Epithelial cell of esophagus (primary cell): ENCODE measurements at regions not wholly inside any gene's neighbourhood (a gene's known extent, or its start where the extent isn't known, plus 50 kb on each side); places are given as distances from the start of the nearest gene placed in this dataset.
A peak's percentile ranks its signal among the peaks of the same experiment; 100 is the strongest.

Source experiments
- DNase-seq: peaks from one replicate; pipeline ENCODE4 v3.0.0; 2010; ENCODE audit warnings: low read depth
- H3K4me3 ChIP-seq: 2 replicates; pipeline ENCODE4 v1.5.1; 2011; ENCODE audit warnings: mild to moderate bottlenecking, low read length, control low read depth
- TF ChIP-seq, protein P1 (sequence below): IDR thresholded peaks from 2 replicates; pipeline ENCODE4 v1.5.1; 2011; ENCODE audit warnings: low read depth, mild to moderate bottlenecking, low read length, control low read depth, inconsistent platforms; ENCODE audit not compliant: insufficient read depth; ENCODE audit errors: missing control alignments

DNA sequence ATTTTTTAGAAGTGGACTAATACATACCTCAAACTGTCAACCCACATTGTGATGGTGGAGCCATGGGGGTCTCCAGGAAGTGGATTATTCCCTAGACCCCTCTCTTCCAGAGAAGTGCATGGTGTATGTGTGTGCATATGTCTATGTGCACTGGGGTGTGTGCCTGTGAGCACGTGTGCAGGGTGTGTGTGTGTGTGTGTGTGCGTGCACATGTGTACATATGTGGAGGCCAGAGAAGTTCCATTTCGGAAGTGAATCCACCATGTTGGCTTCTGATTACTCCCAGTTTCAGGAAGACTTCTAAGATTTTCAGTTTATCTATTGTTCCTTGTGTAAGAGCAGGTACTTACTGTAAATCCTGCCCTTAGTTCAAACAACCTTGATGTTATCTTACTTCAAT is 208.5 kb upstream of the SULF2 start:
- DNase-seq: no peak
- TF ChIP-seq, protein P1, sequence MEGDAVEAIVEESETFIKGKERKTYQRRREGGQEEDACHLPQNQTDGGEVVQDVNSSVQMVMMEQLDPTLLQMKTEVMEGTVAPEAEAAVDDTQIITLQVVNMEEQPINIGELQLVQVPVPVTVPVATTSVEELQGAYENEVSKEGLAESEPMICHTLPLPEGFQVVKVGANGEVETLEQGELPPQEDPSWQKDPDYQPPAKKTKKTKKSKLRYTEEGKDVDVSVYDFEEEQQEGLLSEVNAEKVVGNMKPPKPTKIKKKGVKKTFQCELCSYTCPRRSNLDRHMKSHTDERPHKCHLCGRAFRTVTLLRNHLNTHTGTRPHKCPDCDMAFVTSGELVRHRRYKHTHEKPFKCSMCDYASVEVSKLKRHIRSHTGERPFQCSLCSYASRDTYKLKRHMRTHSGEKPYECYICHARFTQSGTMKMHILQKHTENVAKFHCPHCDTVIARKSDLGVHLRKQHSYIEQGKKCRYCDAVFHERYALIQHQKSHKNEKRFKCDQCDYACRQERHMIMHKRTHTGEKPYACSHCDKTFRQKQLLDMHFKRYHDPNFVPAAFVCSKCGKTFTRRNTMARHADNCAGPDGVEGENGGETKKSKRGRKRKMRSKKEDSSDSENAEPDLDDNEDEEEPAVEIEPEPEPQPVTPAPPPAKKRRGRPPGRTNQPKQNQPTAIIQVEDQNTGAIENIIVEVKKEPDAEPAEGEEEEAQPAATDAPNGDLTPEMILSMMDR: no peak

GRCh38 chr20:47993035-47993755 is 207.9 kb upstream of the SULF2 start:
- peak; percentile 70 for DNase-seq
- no peak overlapping the region for H3K4me3 ChIP-seq
- TF ChIP-seq, protein P1: no peak

More for the DNA sequence above, 208.5 kb upstream of the SULF2 start:
- no peak overlapping the region for H3K4me3 ChIP-seq

- TF ChIP-seq, protein P1: no peak
- no peak overlapping the region for H3K4me3 ChIP-seq
- no peak for DNase-seq
These were observed 206.7 kb upstream of the SULF2 start for GRCh38 chr20:47991875-47992488.

DNA sequence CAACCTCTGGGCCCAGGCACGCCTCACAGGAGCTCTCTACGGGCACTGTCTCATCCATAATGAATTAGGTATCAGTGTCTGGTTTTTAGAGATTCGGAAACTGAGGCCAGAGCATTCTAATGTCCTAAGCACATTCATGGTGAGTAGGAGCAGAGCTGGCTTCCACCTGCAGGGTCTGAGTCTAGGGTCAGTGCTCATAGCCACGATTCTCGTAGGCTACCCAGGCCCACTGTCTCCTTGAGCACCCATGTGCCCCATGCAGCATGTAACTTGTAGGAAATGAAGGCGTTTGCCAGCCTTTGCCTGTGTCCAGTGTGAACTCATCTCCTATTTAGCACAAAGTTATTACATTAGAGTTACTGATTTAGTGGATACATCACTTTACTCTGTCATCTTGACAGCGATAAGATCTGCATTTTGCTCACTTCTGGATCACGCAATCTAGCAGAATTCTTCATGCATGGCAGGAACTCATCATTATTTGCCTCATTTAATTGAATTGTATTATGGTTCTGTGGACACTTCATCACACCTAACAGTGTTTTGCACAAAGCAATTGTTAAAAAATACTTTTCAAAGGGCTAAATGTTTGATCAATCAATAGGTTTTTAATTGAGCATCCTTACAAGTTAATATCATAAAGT is 205.3 kb upstream of the SULF2 start:
- no peak for DNase-seq
- TF ChIP-seq, protein P1: no peak
- no peak overlapping the region for H3K4me3 ChIP-seq

DNA sequence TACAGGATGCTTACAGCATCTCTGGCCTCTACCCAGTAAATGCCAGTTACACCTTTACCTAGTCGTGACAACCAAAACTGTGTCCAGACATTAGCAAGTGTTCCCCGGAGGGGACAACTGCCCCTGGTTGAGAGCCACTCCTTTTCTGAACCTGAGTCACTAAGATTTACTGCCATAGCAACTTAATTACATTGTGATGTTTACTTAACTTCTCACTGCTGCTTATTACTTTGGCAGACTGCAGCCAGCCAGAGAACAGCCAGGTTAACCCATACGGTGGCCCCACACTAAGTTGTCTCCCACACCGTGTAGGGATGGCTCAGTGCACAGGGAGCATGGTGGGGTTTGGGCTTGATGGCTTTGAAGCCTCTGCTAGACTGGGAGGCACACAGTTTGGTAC is 204.7 kb upstream of the SULF2 start:
- peak; percentile 50 for DNase-seq
- H3K4me3 ChIP-seq: no peak overlapping the region
- TF ChIP-seq, protein P1: no peak

DNA sequence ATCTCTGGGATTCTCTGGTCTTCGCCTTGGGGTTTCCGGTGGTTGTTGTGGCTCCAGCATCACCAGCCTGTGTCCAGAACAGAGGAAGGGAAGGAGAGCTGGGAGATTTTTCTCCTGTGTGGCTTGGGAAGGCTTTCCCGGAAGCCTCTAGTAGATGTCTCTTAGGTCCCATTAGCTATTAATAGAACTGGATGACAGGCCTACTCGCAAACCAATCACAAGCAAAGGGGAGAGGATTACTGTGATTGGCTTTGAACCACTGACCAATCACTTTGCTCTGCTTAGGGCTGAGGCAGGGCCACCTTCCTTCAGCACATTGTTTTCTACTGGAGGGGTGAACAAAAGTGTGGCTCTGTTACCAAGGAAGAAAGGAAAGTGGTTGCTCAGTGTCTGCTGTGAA is 203.4 kb upstream of the SULF2 start:
- no peak for DNase-seq
- TF ChIP-seq, protein P1: no peak
- H3K4me3 ChIP-seq: no peak overlapping the region
